ENCODE measurements at regions not wholly inside any gene's neighbourhood (a gene's known extent, or its start where the extent isn't known, plus 50 kb on each side); places are given as distances from the start of the nearest gene placed in this dataset.
"Not testable (repeated sequence)": the region's sequence is repeated elsewhere in the genome, so short reads cannot be mapped to it uniquely, and the experiment has no call there.

GRCh38 chr5:40436535-40437237 lies 243.0 kb upstream of the PTGER4 start:
- no peaks in the 10 kb centered on the region for H3K27me3 ChIP-seq (ENCODE audit: control insufficient read depth in 1 of 2, insufficient read depth in 2 of 2, low read length in 2 of 2)
- peaks cover 5 to 18% of the 10 kb centered on the region in 2 donors for H3K4me1 ChIP-seq (ENCODE audit: control insufficient read depth in 1 of 2, insufficient read depth in 2 of 2, low read length in 2 of 2)
- H3K9ac ChIP-seq (ENCODE audit: low read depth in 1 of 2, low read length in 2 of 2): peak overlapping the region in 1 of 2 donors; percentile 12
- H3K27ac ChIP-seq (ENCODE audit: low read depth, low read length): no peak overlapping the region
- no peak overlapping the region for H3K4me3 ChIP-seq (ENCODE audit: low read depth in 1 of 2, low read length in 2 of 2)
- no peaks in the 10 kb centered on the region for H3K36me3 ChIP-seq (ENCODE audit: control insufficient read depth in 1 of 2, insufficient read depth in 2 of 2, low read length in 2 of 2)
- no peaks in the 10 kb centered on the region for H3K9me3 ChIP-seq (ENCODE audit: control insufficient read depth in 1 of 2, low read length in 2 of 2)

DNA sequence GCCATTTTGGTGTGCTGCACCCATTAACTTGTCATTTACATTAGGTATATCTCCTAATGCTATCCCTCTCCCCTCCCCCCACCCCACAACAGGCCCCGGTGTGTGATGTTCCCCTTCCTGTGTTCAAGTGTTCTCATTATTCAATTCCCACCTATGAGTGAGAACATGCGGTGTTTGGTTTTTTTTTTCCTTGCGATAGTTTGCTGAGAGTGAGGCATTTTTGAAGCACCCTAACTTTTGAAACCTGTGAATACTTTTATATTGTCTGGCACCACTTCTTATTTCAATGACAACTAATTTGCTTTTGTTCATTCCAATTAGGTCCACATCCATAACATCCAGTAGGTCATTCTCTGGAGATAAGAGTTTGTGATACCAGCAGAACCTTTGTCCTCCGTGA lies 244.0 kb upstream of the PTGER4 start:
- not testable (repeated sequence) for H3K36me3 ChIP-seq (ENCODE audit: control insufficient read depth in 1 of 2, insufficient read depth in 2 of 2, low read length in 2 of 2); H3K9ac ChIP-seq (ENCODE audit: low read depth in 1 of 2, low read length in 2 of 2); H3K27me3 ChIP-seq (ENCODE audit: control insufficient read depth in 1 of 2, insufficient read depth in 2 of 2, low read length in 2 of 2); H3K9me3 ChIP-seq (ENCODE audit: control insufficient read depth in 1 of 2, low read length in 2 of 2); H3K27ac ChIP-seq (ENCODE audit: low read depth, low read length); H3K4me3 ChIP-seq (ENCODE audit: low read depth in 1 of 2, low read length in 2 of 2)
- H3K4me1 ChIP-seq (ENCODE audit: control insufficient read depth in 1 of 2, insufficient read depth in 2 of 2, low read length in 2 of 2): peaks cover 0 to 21% of the 10 kb centered on the region in 2 donors

DNA sequence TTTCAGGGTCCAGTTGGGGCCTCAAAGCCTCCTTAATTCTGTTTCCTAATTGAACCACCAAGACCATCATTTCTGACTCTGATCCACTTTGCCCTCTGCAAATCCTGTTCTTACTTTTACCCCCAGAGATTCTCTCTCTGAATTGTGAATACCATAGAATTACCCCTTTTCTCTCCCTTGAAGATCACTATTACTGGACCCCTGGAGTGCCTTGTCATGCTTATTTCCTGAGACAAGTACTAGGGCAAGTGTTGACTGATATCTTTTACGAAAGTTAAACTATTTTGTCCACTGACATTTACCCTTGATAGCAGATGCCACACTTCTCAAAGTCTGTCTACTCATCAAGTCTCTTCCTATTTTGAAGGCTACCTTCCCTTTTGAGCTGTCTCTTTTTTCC lies 246.9 kb upstream of the PTGER4 start:
- Histone ChIP-seq H3K4me3 (ENCODE audit: low read depth in 1 of 2, low read length in 2 of 2) (no peak overlapping the region), H3K4me1 (ENCODE audit: control insufficient read depth in 1 of 2, insufficient read depth in 2 of 2, low read length in 2 of 2) (peaks cover 0 to 32% of the 10 kb centered on the region in 2 donors), H3K9ac (ENCODE audit: low read depth in 1 of 2, low read length in 2 of 2) (no peak overlapping the region), H3K27me3 (ENCODE audit: control insufficient read depth in 1 of 2, insufficient read depth in 2 of 2, low read length in 2 of 2) (no peaks in the 10 kb centered on the region), H3K36me3 (ENCODE audit: control insufficient read depth in 1 of 2, insufficient read depth in 2 of 2, low read length in 2 of 2) (no peaks in the 10 kb centered on the region), H3K9me3 (ENCODE audit: control insufficient read depth in 1 of 2, low read length in 2 of 2) (no peaks in the 10 kb centered on the region), H3K27ac (ENCODE audit: low read depth, low read length) (no peak overlapping the region)

- Histone ChIP-seq H3K27me3 (ENCODE audit: control insufficient read depth in 1 of 2, insufficient read depth in 2 of 2, low read length in 2 of 2) (no peaks in the 10 kb centered on the region), H3K27ac (ENCODE audit: low read depth, low read length) (no peak overlapping the region), H3K36me3 (ENCODE audit: control insufficient read depth in 1 of 2, insufficient read depth in 2 of 2, low read length in 2 of 2) (no peaks in the 10 kb centered on the region), H3K9ac (ENCODE audit: low read depth in 1 of 2, low read length in 2 of 2) (no peak overlapping the region), H3K4me3 (ENCODE audit: low read depth in 1 of 2, low read length in 2 of 2) (no peak overlapping the region), H3K4me1 (ENCODE audit: control insufficient read depth in 1 of 2, insufficient read depth in 2 of 2, low read length in 2 of 2) (peaks cover 0 to 25% of the 10 kb centered on the region in 2 donors), H3K9me3 (ENCODE audit: control insufficient read depth in 1 of 2, low read length in 2 of 2) (no peaks in the 10 kb centered on the region)
Measured at GRCh38 chr5:40431734-40432133, 248.0 kb upstream of the PTGER4 start.

GRCh38 chr5:40430101-40430710 lies 249.5 kb upstream of the PTGER4 start:
- Histone ChIP-seq H3K27ac (ENCODE audit: low read depth, low read length) (no peak overlapping the region), H3K9me3 (ENCODE audit: control insufficient read depth in 1 of 2, low read length in 2 of 2) (no peaks in the 10 kb centered on the region), H3K4me3 (ENCODE audit: low read depth in 1 of 2, low read length in 2 of 2) (no peak overlapping the region), H3K36me3 (ENCODE audit: control insufficient read depth in 1 of 2, insufficient read depth in 2 of 2, low read length in 2 of 2) (no peaks in the 10 kb centered on the region), H3K9ac (ENCODE audit: low read depth in 1 of 2, low read length in 2 of 2) (no peak overlapping the region), H3K4me1 (ENCODE audit: control insufficient read depth in 1 of 2, insufficient read depth in 2 of 2, low read length in 2 of 2) (peaks cover 0 to 25% of the 10 kb centered on the region in 2 donors), H3K27me3 (ENCODE audit: control insufficient read depth in 1 of 2, insufficient read depth in 2 of 2, low read length in 2 of 2) (no peaks in the 10 kb centered on the region)

DNA sequence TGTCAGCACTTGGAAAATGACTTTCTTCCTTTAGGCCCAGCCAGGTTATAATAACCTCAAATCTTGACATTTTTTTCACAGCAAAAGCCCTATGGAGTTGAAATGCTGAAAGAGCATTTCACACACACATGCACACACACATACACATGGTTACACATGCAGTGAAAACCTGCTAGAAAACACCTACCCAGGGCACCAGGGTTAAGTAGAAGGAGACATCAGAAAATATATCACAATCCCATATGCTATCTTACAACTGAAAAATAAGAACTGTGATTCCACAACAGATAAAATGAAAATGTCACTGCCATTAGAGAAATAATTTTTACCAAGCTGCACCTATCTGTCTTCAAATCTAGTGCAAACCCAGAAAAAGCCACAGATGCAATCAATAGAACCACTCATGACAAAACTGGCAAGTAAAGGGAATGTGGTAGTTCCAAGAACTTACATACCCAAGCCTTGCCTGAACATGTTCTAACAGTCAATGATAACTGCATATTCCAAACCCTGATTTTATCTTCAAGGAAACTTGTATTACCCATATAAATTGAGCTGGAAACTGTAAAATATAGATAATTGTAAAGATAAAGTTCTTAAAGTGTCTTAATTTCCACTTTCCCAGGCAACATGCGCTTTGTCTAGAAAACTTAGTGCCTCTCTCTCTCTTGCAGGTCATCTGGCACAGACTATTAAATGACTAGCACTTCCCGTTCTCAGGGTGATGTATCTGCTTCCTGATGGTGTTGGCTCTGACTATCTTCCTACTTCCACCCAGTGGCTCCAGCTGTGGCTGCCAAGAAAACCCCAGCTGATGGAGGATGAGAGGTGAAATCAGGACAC lies 250.2 kb upstream of the PTGER4 start:
- Histone ChIP-seq H3K36me3 (ENCODE audit: control insufficient read depth in 1 of 2, insufficient read depth in 2 of 2, low read length in 2 of 2) (no peaks in the 10 kb centered on the region), H3K4me1 (ENCODE audit: control insufficient read depth in 1 of 2, insufficient read depth in 2 of 2, low read length in 2 of 2) (peaks cover 0 to 25% of the 10 kb centered on the region in 2 donors), H3K9me3 (ENCODE audit: control insufficient read depth in 1 of 2, low read length in 2 of 2) (no peaks in the 10 kb centered on the region), H3K27ac (ENCODE audit: low read depth, low read length) (no peak overlapping the region), H3K4me3 (ENCODE audit: low read depth in 1 of 2, low read length in 2 of 2) (no peak overlapping the region), H3K9ac (ENCODE audit: low read depth in 1 of 2, low read length in 2 of 2) (no peak overlapping the region), H3K27me3 (ENCODE audit: control insufficient read depth in 1 of 2, insufficient read depth in 2 of 2, low read length in 2 of 2) (no peaks in the 10 kb centered on the region)

DNA sequence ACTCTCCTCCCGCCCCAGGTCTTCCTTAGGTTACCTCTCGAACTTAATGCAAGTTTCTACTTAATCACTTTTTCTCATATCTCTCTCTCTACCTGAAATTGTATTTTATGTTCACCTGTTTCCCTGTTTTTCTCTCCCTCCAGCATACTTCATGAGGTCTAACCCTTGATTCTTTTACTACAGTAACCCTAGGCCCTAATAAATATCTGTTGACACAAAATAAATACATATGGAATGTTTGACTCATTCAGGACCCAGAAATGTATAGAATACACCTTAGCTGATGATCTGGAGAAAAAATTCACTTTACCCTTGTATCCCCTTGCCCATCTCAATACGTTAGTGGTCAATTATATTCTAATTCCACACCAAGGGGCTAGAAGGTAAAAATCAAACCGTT lies 250.9 kb upstream of the PTGER4 start:
- no peak overlapping the region for H3K9ac ChIP-seq (ENCODE audit: low read depth in 1 of 2, low read length in 2 of 2)
- no peak overlapping the region for H3K27ac ChIP-seq (ENCODE audit: low read depth, low read length)
- H3K27me3 ChIP-seq (ENCODE audit: control insufficient read depth in 1 of 2, insufficient read depth in 2 of 2, low read length in 2 of 2): no peaks in the 10 kb centered on the region
- H3K9me3 ChIP-seq (ENCODE audit: control insufficient read depth in 1 of 2, low read length in 2 of 2): no peaks in the 10 kb centered on the region
- peaks cover 0 to 25% of the 10 kb centered on the region in 2 donors for H3K4me1 ChIP-seq (ENCODE audit: control insufficient read depth in 1 of 2, insufficient read depth in 2 of 2, low read length in 2 of 2)
- H3K4me3 ChIP-seq (ENCODE audit: low read depth in 1 of 2, low read length in 2 of 2): no peak overlapping the region
- H3K36me3 ChIP-seq (ENCODE audit: control insufficient read depth in 1 of 2, insufficient read depth in 2 of 2, low read length in 2 of 2): no peaks in the 10 kb centered on the region

DNA sequence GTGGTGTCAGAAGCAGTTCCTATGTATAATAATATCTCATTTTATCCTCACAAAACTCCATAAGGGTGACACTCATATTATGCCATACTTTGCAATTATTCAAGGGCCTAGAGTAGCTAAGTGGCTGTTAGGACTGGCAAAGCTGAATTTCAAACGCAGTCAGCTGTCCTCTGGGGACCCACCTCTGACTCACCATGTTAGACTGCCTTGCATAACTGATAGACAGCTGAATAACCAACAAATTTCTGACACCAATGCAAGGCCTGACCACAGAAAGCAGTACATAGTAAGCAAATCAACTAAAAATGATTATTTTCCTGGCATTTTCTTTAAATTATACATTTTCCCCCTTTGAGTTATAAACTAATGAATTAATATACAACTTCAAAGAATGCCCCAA lies 251.6 kb upstream of the PTGER4 start:
- Histone ChIP-seq H3K27ac (ENCODE audit: low read depth, low read length) (no peak overlapping the region), H3K27me3 (ENCODE audit: control insufficient read depth in 1 of 2, insufficient read depth in 2 of 2, low read length in 2 of 2) (no peaks in the 10 kb centered on the region), H3K4me1 (ENCODE audit: control insufficient read depth in 1 of 2, insufficient read depth in 2 of 2, low read length in 2 of 2) (peaks cover 0 to 25% of the 10 kb centered on the region in 2 donors), H3K9ac (ENCODE audit: low read depth in 1 of 2, low read length in 2 of 2) (no peak overlapping the region), H3K9me3 (ENCODE audit: control insufficient read depth in 1 of 2, low read length in 2 of 2) (peaks cover 0 to 3% of the 10 kb centered on the region in 2 donors), H3K36me3 (ENCODE audit: control insufficient read depth in 1 of 2, insufficient read depth in 2 of 2, low read length in 2 of 2) (no peaks in the 10 kb centered on the region), H3K4me3 (ENCODE audit: low read depth in 1 of 2, low read length in 2 of 2) (no peak overlapping the region)

- H3K9me3 ChIP-seq (ENCODE audit: control insufficient read depth in 1 of 2, low read length in 2 of 2); H3K9ac ChIP-seq (ENCODE audit: low read depth in 1 of 2, low read length in 2 of 2); H3K27me3 ChIP-seq (ENCODE audit: control insufficient read depth in 1 of 2, insufficient read depth in 2 of 2, low read length in 2 of 2); H3K36me3 ChIP-seq (ENCODE audit: control insufficient read depth in 1 of 2, insufficient read depth in 2 of 2, low read length in 2 of 2); H3K27ac ChIP-seq (ENCODE audit: low read depth, low read length); H3K4me3 ChIP-seq (ENCODE audit: low read depth in 1 of 2, low read length in 2 of 2); H3K4me1 ChIP-seq (ENCODE audit: control insufficient read depth in 1 of 2, insufficient read depth in 2 of 2, low read length in 2 of 2): not testable (repeated sequence)
Measured at GRCh38 chr5:40417046-40417810, 262.5 kb upstream of the PTGER4 start.
